ENCODE measurements at regions not wholly inside any gene's neighbourhood (a gene's known extent, or its start where the extent isn't known, plus 50 kb on each side); places are given as distances from the start of the nearest gene placed in this dataset.

DNA sequence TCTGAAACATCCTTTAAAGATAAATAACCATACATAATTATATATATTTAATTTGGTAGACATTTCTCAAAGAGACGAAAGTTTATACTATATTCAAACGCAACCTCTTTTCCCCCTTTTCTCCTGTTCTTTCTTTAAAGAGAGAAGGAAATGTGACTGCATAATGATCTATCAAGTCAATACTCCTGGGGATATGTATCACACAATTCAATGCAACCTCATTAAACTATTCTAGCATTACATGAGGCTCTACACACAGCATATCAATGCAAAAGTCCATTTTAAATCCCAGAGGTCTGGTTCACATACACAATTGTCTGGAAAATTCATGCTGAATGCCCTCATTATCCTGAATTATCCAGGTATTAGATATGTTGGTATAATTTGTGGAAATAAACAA, 330.7 kb downstream of the LMX1A start:
- no peak for DNase-seq

DNA sequence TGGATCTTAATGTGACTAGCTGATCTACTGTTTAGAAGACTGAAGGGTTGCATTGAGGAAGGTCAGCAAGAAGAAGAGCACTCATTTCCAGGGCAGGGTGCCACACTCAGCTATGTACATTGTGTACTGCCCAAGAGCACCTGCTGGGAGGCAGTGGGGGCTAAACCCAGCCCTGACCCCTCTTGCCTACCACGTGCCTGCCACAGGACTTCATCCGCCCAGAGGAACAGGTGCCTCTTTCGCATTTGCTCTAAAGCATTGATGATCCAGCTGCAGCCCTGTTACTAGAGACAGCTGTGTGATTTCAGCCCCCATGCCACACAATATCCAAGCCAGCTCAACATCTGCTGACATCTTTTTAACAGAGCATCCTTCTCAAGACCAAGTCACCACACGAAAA, 341.8 kb downstream of the LMX1A start:
- peak; percentile 40 for DNase-seq

DNA sequence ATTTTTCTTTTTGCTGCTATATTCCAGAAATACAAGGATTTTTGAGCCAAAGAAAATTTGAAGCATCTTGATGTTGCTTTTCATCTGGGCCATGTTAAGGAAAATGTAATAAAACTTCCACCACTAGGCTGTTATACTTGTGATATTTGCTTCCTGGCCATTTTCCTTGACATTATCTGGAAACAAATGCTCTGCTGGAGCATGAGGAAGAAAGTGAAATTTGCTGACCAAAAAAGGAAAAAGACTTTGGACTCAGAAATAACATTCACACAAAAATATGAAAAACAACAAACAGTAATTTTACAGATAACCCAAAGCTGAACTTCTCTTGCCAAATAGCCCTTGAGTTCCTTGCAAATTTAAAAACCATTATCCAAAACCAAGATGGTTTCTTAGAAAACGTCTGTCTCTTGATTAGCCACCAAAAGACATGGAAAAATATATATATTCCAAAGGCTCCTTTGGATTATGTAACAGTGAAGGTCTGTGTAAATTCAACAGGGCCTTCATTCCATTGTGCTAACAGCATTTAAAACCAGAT, 344.5 kb downstream of the LMX1A start:
- DNase-seq: peak; percentile 77

DNA sequence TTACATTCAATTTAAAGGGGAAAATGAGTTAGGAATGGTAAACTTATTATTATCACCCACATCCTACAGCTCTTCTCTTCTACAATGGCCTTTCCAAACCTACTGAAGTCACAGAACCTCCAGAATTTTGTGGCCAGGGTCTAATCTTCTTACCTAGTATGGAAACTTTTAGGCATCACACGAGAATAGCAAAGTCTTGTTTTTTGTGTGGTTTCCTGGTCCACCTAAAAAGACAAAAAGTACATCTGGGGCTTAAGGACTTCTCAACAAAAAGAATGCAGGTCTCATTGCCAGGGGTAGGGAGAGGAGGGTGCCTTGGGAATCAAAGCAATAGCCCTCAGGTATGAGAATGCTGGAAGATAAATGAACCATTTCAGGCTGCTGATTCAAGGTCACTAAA, 345.3 kb downstream of the LMX1A start:
- peak; percentile 67 for DNase-seq

DNA sequence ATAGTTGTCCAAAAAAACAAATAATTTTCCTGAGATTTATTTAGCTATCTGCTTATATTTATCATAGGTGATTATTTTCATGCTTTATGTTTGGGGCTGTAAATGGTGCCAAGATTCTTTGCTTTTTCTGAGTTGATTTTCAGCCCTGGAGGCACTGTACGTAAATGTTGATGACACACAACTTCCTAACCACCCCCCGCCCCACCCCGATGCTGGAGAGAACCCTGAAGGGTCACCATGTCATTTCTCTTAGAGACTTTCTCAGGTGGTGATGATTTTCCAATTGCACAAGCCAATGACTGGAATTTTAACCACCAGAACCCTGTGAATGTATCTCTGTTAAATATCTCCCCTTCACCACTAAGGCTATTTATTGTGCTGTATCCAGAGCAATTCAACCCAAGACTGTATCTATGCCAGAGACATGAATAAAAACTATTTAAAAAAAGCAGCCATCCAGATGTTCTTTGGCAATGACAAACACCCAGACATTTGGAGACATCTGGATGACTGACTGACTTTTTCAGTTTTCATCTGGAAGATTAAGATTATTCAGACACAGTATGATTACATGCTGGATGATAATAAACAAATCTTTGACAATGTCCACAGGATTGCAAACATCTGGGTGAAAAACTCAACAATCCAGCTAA, 346.0 kb downstream of the LMX1A start:
- peak; percentile 83 for DNase-seq

DNA sequence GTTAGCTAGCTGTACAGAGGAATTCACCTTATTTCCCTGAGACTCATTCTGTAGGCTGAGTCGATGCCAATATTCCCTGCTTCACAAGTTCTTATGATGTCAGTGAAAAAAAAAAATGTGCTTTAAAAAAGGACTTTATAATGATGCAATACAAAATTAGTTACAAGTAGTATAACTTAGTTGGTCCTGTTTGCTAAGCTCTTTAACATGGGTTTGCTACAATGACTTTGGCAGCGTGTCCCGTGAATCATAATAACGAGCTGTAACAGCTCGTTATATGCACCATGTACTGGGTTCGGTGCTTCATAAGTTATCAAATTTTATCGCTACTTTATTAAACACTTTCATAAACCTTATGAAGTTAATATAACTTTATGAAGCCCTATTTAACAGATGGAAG, 349.7 kb downstream of the LMX1A start:
- DNase-seq: no peak

DNA sequence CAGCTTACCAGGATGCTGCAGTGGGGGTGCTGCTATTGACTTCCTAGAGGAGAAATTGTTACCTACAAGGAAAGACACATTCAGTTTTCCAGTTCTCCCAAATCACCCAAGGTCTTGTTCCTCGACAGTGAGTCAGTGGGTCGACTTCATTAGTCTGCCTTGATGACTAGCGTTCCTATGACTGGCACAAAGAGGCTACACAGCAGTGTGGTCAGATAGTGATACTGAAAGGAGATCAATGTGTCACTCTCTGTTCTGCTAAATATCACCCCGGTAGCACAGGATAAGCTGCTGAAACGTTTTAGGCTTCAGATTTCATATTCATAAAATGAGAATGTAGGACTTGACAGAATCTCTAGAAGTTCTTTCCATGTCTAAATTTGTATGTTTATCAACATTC, 357.4 kb downstream of the LMX1A start:
- no peak for DNase-seq

DNA sequence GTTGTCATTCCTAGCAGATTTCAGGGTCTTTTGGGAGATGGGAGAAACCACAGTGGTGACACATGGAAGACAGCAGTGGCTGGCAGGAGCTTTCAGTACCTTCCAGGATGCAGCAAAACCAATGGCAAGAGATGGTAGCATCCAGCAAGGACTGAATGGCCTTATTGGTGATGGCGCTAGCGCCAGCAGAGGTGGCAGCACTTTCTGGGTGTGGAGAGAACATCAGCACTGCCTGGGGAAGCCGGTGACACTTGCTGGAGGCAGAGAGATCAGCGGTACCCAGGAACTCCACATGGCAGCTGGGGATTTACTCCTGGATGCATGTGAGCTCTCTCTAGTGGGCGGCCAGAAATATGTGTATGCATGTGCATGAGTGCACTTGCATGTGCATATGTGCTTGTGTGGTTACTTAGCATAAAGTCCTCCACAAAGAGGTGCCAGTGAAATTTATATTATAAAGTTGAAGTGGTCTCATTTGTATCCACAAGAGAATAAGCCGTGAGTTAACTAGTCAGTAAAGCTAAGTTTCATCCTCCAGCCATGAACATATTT, 364.7 kb downstream of the LMX1A start:
- DNase-seq: no peak

DNA sequence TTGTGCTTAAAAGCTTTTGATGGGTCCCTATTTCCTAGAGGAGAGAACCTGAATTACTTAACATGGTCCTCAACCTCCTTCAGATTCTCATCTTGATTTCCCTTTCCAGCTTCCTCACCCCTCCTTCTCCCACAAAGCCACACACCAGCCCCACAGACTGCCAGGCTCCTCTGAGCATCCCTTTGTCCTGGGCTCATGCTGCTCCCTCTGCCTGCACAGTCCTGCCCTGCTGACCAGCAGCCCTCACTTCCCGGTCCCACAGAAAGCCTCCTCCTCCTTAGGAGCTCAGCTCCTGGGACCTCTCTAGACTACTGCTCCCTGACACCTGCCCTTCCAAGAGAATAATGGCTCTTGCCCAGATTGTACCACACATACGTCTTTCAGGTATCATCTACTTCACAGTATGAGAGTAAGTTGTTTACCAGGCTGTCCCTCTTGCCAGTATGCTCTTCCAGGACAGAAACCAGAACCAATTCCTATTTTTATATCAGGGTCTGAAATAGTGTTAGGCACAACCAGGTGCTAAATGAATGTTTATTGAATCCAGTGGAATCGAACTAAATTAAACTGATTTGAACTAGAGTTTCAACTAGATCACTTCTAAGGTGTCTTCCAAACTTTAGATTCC, 373.4 kb downstream of the LMX1A start:
- no peak for DNase-seq

DNA sequence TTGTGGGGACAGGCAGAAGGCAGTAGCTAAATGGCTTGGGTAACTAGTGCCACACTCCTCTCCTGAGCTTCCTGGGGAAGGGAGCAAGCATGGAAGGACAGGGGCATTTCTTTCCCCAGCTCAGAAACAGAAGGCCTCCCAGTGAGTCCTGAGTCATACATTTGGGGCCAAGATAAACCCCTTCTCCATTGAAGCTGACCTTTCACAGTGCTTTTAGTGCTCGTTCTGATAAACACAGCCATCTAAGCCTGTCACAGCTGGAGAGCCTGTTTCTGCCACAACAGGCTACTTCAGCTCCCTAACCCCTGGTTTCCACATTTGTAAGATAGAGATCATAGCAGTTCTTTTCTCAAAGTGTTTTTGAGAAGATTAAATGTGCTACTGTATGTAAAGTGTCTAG, 374.0 kb downstream of the LMX1A start:
- no peak for DNase-seq

DNA sequence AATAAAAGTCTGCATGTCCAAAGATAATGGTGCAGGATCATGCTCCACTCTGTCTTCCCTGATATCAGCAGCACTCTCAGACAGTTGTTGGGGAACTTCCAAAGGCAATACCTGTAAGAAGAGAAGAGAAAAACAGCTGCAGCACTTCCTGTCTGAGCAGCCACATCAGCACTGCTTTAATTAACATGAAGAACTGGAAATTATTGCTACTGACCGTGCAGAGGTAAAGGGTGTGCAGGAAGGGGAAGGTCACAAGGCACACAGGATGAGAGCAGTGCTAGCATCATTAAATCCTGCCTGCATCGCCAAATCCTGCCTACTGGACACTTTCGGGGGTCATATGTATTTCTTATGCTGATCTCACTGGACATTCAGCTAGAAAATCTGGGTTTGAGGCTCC, 379.0 kb downstream of the LMX1A start:
- DNase-seq: no peak

DNA sequence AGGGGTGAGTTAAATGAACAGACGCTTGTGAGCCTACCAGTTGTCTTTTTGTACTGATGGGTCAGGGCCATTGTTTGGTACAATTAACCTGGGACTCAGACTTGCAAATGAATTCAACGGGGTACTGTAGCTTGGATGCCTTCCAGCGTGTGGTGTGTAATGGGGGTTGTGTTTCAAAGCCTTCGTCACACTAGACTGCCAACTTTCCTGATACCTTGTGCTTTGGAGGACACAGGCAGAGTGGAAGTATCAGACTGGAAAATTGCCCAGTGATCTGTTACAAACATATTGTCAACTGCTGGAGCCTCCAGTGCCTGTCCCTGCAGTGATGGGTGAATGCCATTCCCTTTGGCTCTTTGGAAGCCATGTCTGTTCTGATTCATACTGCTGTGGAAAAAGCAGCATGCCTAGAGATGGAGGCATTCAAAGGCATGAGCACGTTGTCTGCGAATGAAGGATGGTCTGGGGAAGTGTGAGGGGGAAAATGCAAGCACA, 384.5 kb downstream of the LMX1A start:
- DNase-seq: no peak

DNA sequence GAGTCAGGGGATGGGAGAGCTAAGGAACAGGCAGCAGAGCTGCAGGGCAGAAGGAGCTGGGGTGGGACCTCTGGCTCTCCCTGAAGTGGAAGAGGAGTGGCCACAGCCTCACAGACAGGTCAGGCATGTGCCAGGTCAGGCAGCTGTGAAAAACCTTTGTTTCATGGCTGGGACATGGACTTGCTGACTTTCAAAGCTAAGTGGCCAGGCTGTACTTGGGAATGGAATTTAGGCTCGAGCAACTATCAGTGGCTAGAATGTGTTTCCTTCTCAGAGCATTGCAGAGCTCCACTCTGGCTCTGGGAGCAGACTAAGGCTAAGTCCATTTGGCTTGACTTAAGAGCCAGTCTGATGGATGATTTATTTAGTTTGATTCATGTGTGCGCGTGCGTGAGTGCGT, 385.1 kb downstream of the LMX1A start:
- no peak for DNase-seq

DNA sequence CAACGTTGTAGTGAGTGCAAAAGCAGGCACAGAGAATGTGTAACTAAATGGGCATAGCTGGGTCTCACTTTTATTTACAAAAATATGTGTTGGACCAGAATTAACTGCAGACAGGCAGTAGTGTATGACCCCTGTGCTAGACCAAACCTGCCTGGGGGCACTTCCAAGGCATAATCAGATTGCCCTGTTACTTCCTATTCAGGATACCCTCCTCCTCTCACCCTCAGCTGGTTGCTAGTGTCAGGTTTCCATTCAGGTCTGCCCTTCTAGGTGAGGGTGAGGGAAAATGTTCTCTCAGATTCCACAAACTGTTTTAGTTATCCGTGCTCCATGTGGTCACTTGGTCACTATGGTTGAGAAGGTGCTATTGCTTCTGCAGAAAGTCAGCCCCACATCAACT, 387.3 kb downstream of the LMX1A start:
- DNase-seq: no peak

DNA sequence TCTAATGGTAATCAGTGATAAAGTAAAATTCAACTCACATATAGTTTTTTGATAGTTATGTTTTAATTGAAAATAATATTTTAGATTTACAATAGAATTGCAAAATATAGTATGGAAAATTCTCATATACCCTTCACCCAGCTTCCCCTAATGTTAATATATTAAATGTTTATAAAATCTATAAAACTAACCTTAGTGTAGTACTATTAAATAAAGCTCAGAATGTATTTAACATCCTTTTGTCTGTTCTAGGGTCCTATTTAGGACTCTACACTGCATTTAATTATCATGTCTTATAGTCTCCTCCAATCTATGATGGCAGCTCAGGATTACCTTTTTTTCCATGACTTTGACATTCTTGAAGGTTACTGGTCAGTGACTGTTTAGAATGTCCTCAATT, 389.2 kb downstream of the LMX1A start:
- no peak for DNase-seq

DNA sequence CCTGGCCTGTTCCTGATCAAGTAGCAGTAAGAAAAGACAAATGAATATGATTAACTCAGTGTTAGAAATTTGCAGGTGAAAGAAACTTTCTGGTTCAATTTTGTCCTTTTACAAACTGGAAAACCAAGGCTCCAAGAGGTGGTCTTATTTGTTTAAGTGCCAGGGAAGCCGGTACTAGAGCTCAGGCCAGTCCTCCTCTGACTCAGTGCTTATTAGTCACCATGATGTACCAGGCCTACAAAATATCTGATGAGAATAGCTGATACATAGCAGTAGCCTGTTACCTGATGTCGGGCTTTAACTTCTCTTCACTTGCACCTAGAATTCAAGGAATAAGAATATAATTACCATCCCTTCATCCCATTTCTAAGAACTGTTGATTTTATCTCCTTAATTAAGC, 394.8 kb downstream of the LMX1A start:
- no peak for DNase-seq

DNA sequence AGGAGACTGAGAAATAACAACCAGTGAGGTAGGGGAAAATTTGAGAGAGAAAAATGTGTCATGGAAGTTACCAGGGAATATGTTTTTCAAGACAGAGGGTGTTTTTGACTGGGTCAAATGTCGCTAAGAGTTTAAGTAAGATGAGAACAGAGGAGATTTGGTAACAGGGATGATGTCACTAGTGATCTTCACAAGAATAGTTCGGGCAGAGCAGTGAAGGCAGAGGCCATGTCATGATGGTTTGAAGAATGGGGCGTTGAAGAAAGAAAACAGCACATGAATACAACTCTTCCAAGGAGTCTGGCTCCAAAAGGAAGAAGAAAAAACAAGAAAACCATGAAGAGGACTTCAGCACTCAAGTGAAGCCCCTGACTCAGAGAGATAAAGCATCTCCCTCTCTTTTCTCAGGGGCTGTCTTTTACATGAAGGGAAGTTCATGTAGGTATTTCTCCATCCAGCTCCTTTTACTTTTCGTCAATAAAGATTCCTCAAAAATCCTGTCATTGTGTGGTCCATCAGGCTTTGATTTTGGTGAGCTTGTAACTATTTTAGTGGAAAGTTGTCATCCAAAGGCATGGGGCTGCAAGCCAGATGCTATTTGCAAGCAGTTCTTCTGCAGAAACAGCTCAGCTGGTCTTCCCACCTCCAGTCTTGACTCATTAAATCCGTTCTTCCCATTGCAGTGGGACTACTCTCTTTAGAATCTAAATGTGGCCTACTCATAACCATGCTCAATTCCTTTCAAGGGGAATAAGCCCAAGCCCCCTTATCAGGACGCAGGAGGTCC, 397.3 kb downstream of the LMX1A start:
- DNase-seq: peak; percentile 14

DNA sequence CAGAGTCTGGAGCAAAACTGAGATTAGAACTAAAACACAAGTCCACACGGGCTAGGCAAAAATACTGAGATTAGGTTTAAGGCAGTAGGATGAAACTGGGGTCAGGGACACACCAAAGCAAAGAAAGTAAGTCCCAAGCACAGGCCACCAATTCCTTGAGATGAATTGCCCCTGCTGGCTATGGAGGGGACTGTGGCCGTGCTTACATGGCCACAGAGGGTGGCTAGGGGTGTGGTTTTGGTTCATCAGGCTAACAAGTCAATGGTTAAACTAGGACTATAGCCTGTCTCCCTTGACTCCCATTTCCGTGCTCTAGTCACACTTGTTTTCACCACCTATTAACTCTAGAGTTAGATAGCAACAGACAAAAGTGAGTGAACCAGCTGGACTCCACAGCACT, 394.8 kb downstream of the PBX1 start:
- no peak for DNase-seq

DNA sequence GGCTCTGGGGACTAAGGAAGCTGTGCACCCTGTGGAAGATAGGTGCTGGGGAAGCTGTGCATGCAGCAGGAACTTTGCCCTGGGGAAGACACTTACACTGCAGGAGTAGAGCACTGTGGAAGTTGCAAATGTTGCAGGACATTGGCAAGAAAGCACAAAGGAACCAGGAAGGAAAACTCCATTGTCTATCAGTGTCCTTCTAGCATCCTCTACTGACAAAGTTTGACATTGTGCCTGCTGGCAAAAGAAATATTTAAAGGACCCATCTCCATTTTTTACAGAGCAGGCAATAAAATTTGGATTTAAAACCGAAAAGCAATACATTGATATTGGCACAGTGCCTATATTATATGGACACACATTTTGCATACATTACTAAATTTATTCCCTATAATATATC, 394.1 kb downstream of the PBX1 start:
- peak; percentile 28 for DNase-seq

DNA sequence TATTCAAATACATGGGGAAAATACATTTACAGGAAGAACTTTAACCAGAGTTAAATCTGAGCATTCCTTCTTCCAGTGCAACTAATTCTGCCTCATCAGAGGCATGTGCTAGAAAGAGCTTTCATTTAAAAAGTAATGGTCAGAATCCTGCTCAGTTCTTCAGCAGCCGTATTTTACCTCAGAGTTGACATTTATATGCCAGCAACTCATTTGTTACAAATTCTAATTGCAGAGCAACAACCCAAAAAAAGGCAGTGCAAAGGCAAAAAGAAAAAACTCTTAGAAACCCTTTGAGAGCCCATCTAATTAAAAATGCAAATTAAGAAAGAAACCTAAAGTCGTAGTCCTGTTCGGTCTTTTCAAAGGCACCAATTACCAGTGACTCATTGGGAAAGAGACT, 392.5 kb downstream of the PBX1 start:
- DNase-seq: no peak

DNA sequence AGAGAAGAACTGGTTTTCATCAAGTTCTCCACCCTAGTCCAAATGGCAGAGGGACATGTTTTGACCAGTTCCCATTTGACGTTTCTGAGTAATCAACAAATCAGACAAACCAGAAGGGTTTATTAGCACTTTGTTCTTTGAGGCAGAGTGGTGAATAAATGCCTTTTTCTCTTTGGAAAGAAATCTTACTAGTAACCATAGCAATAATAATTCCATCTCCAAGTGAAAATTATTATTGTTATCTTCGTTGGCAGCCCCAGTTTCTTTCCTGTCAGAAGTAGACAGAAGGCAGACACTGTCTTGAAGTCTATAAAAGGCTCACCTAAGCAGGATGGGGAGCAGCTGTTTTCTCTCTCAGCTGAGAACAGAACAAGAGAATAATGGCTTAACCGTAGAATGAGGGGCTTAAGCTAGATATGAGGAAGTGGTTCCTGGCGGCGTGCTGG, 391.6 kb downstream of the PBX1 start:
- peak; percentile 88 for DNase-seq

DNA sequence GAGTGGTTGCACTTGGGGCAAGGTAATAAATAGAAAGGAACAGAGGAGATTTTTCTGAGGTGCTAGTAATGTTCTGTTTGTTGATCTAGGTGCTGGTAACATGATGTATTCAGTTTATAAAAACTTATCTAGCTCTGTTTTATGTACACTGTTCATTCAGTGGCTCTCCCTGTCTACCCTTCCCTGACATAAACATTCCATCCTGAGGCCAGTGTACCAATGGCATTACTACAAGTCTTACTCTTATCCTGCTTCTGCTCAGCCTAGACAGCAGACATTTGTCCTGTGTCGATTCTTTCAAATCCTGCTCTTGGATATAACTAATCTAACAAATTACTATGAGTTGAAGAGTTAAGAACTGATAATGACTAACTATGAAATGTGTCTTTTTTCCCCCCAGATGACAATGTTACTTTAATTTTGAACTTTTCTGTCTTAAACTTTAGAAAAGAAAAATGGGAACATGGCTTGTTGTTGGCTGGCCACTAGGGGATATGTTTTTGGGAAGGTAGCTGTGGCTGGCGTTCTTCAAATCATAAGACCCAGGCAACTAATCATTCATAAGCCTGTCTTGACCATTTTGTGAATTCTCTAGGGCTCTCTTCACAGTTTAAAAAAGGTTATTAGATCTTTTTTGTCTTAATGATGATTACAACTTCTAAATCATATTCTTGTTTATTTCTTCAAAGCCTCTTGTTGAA, 390.9 kb downstream of the PBX1 start:
- DNase-seq: peak; percentile 46
